ENCODE measurements at regions not wholly inside any gene's neighbourhood (a gene's known extent, or its start where the extent isn't known, plus 50 kb on each side); places are given as distances from the start of the nearest gene placed in this dataset.
A peak's percentile ranks its signal among the peaks of the same experiment; 100 is the strongest.

- Mint-ChIP-seq H3K27me3 (peaks cover 5% of the 10 kb centered on the region), H3K36me3 (ENCODE audit: low read depth) (no peaks in the 10 kb centered on the region), H3K4me1 (ENCODE audit: low read depth) (peaks cover 4% of the 10 kb centered on the region), H3K4me3 (no peak overlapping the region), H3K27ac (no peak overlapping the region), H3K9me3 (no peaks in the 10 kb centered on the region)
- DNase-seq (peak; percentile 5), ATAC-seq (peak; percentile 47)
- POLR2A ChIA-PET, result no interaction called here
- CTCF ChIA-PET, result interaction anchor here (0.8 kb wide), 1 partner anchor 51 kb away, joined by 3 read pairs; no protein-coding TSS in a partner anchor
- TF ChIP-seq CTCF (IDR thresholded peaks at IDR 0.05), result no peak
- intact Hi-C loops (cut with micrococcal nuclease), result no loop called here
These were observed 127.2 kb upstream of the DPH6 start for GRCh38 chr15:35673093-35673684.

- CTCF ChIA-PET, result no interaction called here
- POLR2A ChIA-PET, result no interaction called here
- Mint-ChIP-seq H3K27ac (no peak overlapping the region), H3K9me3 (no peaks in the 10 kb centered on the region), H3K4me3 (no peak overlapping the region), H3K4me1 (ENCODE audit: low read depth) (peaks cover 4% of the 10 kb centered on the region), H3K27me3 (peaks cover 5% of the 10 kb centered on the region), H3K36me3 (ENCODE audit: low read depth) (no peaks in the 10 kb centered on the region)
- no peak for TF ChIP-seq CTCF (IDR thresholded peaks at IDR 0.05)
- DNase-seq, result no peak
- ATAC-seq, result no peak
- intact Hi-C loops (cut with micrococcal nuclease), result no loop called here
These were observed 129.2 kb upstream of the DPH6 start for GRCh38 chr15:35674873-35675781.

DNA sequence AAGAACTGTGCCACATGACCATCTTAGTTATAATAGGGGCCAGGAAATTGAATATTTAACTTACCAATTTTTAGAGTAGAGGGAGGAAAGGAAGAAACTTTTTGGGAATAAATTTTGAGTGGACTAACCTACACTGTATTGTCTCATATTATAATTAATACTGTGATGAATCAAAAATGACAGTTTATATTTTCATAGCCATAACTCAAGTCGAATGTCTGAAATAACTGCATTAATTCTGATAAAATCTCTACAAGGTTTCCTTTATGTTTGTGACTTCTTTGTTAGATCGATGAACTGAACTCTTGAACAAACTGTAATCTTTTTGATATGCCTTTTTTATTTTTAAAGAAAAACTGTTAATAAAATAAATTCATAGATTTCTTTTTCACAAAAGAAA, 132.8 kb upstream of the DPH6 start:
- Mint-ChIP-seq H3K36me3 (ENCODE audit: low read depth) (no peaks in the 10 kb centered on the region), H3K4me3 (no peak overlapping the region), H3K27me3 (peaks cover 7% of the 10 kb centered on the region), H3K4me1 (ENCODE audit: low read depth) (no peaks in the 10 kb centered on the region), H3K27ac (no peak overlapping the region), H3K9me3 (no peaks in the 10 kb centered on the region)
- ATAC-seq (no peak), DNase-seq (no peak)
- CTCF ChIA-PET, result no interaction called here
- POLR2A ChIA-PET, result no interaction called here
- TF ChIP-seq CTCF (IDR thresholded peaks at IDR 0.05), result no peak
- intact Hi-C loops (cut with micrococcal nuclease), result no loop called here

DNA sequence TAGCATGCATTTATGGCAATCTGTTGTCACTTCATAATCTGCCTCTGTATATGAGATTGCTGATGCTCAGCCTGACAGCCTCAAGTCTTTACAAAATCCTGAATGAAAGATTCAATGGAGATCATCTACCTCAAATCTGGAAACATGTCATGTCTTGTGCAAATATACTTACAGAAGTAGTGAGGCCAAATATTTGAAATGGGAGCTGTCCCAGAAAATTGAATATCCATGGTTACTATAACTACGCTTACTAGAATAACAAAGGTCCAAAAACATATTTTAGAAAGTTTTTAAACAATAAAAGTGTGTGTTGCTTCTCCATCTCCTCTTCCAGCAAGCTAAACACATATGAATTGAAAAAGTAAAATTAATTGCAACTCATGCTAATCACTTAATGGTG, 133.2 kb upstream of the DPH6 start:
- Mint-ChIP-seq H3K27me3 (peaks cover 7% of the 10 kb centered on the region), H3K4me1 (ENCODE audit: low read depth) (no peaks in the 10 kb centered on the region), H3K27ac (no peak overlapping the region), H3K4me3 (no peak overlapping the region), H3K9me3 (no peaks in the 10 kb centered on the region), H3K36me3 (ENCODE audit: low read depth) (no peaks in the 10 kb centered on the region)
- ChIA-PET POLR2A (no interaction called here), CTCF (no interaction called here)
- ATAC-seq, result no peak
- TF ChIP-seq CTCF (IDR thresholded peaks at IDR 0.05), result no peak
- intact Hi-C loops (cut with micrococcal nuclease), result no loop called here
- no peak for DNase-seq

DNA sequence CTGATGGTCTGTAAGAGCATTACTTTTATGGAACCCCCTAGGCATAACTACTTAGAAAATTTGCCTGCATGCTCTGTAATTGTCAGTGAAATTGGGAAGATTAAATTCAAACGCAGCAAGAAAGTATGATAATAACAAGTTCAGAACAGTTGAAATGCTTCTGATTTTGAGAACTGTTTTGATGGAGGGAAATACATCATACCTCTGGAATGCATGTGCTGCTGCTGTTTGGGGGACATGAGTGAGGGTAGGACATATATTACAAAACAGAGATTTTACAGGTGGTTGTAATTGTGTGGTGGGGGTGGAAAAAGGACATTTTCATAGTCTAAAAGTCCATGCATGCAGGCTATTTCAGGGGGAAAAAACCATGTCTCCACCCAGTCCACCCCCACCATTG, 135.0 kb upstream of the DPH6 start:
- ChIA-PET CTCF (no interaction called here), POLR2A (no interaction called here)
- H3K36me3 Mint-ChIP-seq (ENCODE audit: low read depth), result no peaks in the 10 kb centered on the region
- H3K4me3 Mint-ChIP-seq, result no peak overlapping the region
- H3K27ac Mint-ChIP-seq, result no peak overlapping the region
- H3K9me3 Mint-ChIP-seq, result no peaks in the 10 kb centered on the region
- no peak for ATAC-seq
- no peak for TF ChIP-seq CTCF (IDR thresholded peaks at IDR 0.05)
- no peaks in the 10 kb centered on the region for H3K4me1 Mint-ChIP-seq (ENCODE audit: low read depth)
- intact Hi-C loops (cut with micrococcal nuclease), result no loop called here
- no peak for DNase-seq
- peaks cover 12% of the 10 kb centered on the region for H3K27me3 Mint-ChIP-seq
